ENCODE measurements at regions not wholly inside any gene's neighbourhood (a gene's known extent, or its start where the extent isn't known, plus 50 kb on each side); places are given as distances from the start of the nearest gene placed in this dataset.

DNA sequence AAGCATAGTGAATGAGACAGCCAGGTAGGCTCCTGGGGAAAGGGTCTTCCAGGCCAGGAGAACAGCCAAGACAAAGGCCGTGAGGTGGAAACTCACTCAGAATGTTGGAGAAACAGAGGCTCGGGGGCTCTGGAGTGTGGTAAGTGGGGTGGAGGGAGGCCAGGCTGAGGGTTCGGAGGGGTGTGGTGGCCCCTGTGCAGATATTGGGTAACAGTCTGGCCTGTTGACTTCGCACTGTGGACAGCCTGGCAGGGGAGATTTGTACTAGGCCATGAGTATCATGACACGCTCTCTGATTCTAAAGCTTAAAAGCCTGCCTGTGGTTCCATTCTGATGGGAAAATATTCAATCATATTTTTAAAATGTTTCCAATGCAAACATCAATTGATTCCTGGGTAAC, 239.3 kb downstream of the GADD45G start:
- no peaks in the 10 kb centered on the region for H3K9me3 Mint-ChIP-seq
- CTCF ChIA-PET: no interaction called here
- no peaks in the 10 kb centered on the region for H3K36me3 Mint-ChIP-seq (ENCODE audit: low read depth)
- ATAC-seq (ENCODE audit: poor library complexity) (no peak), DNase-seq (no peak)
- H3K4me1 Mint-ChIP-seq (ENCODE audit: low read depth): no peaks in the 10 kb centered on the region
- Histone ChIP-seq H3K36me3 (ENCODE audit: insufficient read depth, low read length) (no peaks in the 10 kb centered on the region), H3K27ac (ENCODE audit: low read depth in 1 of 2, low read length in 2 of 2) (no peak overlapping the region), H3K9me3 (ENCODE audit: control insufficient read depth in 1 of 2, insufficient read depth in 1 of 2, low read length in 2 of 2) (no peaks in the 10 kb centered on the region), H3K4me3 (ENCODE audit: low read length) (no peak overlapping the region), H3K4me1 (ENCODE audit: insufficient read depth, low read length) (no peaks in the 10 kb centered on the region), H3K27me3 (ENCODE audit: control insufficient read depth in 1 of 2, insufficient read depth in 2 of 2, low read length in 2 of 2) (no peaks in the 10 kb centered on the region)
- intact Hi-C loops (cut with DNase I, micrococcal nuclease): no loop called here
- no peak overlapping the region for H3K27ac Mint-ChIP-seq
- POLR2A ChIA-PET: no interaction called here
- no peaks in the 10 kb centered on the region for H3K27me3 Mint-ChIP-seq
- H3K4me3 Mint-ChIP-seq: no peak overlapping the region
- TF ChIP-seq, protein P1, sequence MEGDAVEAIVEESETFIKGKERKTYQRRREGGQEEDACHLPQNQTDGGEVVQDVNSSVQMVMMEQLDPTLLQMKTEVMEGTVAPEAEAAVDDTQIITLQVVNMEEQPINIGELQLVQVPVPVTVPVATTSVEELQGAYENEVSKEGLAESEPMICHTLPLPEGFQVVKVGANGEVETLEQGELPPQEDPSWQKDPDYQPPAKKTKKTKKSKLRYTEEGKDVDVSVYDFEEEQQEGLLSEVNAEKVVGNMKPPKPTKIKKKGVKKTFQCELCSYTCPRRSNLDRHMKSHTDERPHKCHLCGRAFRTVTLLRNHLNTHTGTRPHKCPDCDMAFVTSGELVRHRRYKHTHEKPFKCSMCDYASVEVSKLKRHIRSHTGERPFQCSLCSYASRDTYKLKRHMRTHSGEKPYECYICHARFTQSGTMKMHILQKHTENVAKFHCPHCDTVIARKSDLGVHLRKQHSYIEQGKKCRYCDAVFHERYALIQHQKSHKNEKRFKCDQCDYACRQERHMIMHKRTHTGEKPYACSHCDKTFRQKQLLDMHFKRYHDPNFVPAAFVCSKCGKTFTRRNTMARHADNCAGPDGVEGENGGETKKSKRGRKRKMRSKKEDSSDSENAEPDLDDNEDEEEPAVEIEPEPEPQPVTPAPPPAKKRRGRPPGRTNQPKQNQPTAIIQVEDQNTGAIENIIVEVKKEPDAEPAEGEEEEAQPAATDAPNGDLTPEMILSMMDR (IDR thresholded peaks at IDR 0.05): no peak

DNA sequence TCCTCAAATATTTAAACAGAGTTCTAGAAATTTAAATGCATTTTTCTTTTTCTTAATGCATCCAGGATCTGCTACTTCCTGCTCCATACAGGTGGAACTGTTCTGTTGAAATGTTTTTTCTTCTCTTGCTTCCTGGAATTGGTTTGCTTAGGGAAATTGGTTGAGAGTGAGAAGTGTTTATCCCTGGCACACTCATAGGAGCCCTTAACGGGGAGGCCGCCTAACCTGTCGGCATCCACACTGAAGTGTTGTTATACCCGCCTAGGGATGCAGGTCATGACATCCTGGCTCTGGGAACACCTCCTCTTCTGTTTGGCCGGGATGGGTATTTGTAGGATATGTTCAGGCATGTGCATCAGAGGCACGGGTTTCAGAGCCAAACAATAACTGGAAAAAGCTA, 239.7 kb downstream of the GADD45G start:
- H3K36me3 Mint-ChIP-seq (ENCODE audit: low read depth): no peaks in the 10 kb centered on the region
- no peaks in the 10 kb centered on the region for H3K9me3 Mint-ChIP-seq
- no peak overlapping the region for H3K4me3 Mint-ChIP-seq
- no peaks in the 10 kb centered on the region for H3K4me1 Mint-ChIP-seq (ENCODE audit: low read depth)
- Histone ChIP-seq H3K4me3 (ENCODE audit: low read length) (no peak overlapping the region), H3K27me3 (ENCODE audit: control insufficient read depth in 1 of 2, insufficient read depth in 2 of 2, low read length in 2 of 2) (no peaks in the 10 kb centered on the region), H3K27ac (ENCODE audit: low read depth in 1 of 2, low read length in 2 of 2) (no peak overlapping the region), H3K36me3 (ENCODE audit: insufficient read depth, low read length) (no peaks in the 10 kb centered on the region), H3K4me1 (ENCODE audit: insufficient read depth, low read length) (no peaks in the 10 kb centered on the region), H3K9me3 (ENCODE audit: control insufficient read depth in 1 of 2, insufficient read depth in 1 of 2, low read length in 2 of 2) (no peaks in the 10 kb centered on the region)
- no peaks in the 10 kb centered on the region for H3K27me3 Mint-ChIP-seq
- ATAC-seq (ENCODE audit: poor library complexity) (no peak), DNase-seq (no peak)
- ChIA-PET POLR2A (no interaction called here), CTCF (no interaction called here)
- TF ChIP-seq, protein P1 (IDR thresholded peaks at IDR 0.05): no peak
- H3K27ac Mint-ChIP-seq: no peak overlapping the region
- intact Hi-C loops (cut with DNase I, micrococcal nuclease): no loop called here

DNA sequence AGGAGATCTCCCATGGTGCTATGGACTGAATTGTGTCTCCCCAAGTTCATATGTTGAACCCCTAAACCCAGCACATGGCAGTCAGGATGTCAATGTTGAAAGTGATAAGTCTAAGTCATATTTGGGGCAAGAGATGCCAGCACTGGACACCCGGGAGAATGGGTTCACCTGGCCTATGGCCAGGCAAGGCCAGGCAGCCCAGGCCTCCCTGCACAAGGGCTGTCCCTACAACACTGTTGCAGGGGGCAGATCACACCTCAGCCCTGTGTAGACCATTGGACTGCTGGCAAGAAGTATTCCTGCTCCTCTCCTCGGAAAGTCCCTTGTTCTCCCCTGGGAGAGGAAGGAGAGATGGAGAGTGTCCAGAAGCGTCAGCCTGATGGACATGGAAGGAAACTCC, 240.5 kb downstream of the GADD45G start:
- intact Hi-C loops (cut with DNase I, micrococcal nuclease): no loop called here
- no peak overlapping the region for H3K4me3 Mint-ChIP-seq
- no peaks in the 10 kb centered on the region for H3K4me1 Mint-ChIP-seq (ENCODE audit: low read depth)
- H3K36me3 ChIP-seq (ENCODE audit: insufficient read depth, low read length): no peaks in the 10 kb centered on the region
- TF ChIP-seq, protein P1 (IDR thresholded peaks at IDR 0.05): no peak
- no peaks in the 10 kb centered on the region for H3K27me3 Mint-ChIP-seq
- CTCF ChIA-PET: no interaction called here
- ATAC-seq (ENCODE audit: poor library complexity) (no peak), DNase-seq (no peak)
- POLR2A ChIA-PET: no interaction called here
- no peak overlapping the region for H3K27ac ChIP-seq (ENCODE audit: low read depth in 1 of 2, low read length in 2 of 2)
- H3K27me3 ChIP-seq (ENCODE audit: control insufficient read depth in 1 of 2, insufficient read depth in 2 of 2, low read length in 2 of 2): no peaks in the 10 kb centered on the region
- H3K9me3 Mint-ChIP-seq: no peaks in the 10 kb centered on the region
- no peak overlapping the region for H3K4me3 ChIP-seq (ENCODE audit: low read length)
- H3K27ac Mint-ChIP-seq: no peak overlapping the region
- H3K4me1 ChIP-seq (ENCODE audit: insufficient read depth, low read length): no peaks in the 10 kb centered on the region
- H3K9me3 ChIP-seq (ENCODE audit: control insufficient read depth in 1 of 2, insufficient read depth in 1 of 2, low read length in 2 of 2): no peaks in the 10 kb centered on the region
- no peaks in the 10 kb centered on the region for H3K36me3 Mint-ChIP-seq (ENCODE audit: low read depth)

Data from CD4-positive, alpha-beta T cell (primary cell).